ENCODE measurements at regions not wholly inside any gene's neighbourhood (a gene's known extent, or its start where the extent isn't known, plus 50 kb on each side); places are given as distances from the start of the nearest gene placed in this dataset.

DNA sequence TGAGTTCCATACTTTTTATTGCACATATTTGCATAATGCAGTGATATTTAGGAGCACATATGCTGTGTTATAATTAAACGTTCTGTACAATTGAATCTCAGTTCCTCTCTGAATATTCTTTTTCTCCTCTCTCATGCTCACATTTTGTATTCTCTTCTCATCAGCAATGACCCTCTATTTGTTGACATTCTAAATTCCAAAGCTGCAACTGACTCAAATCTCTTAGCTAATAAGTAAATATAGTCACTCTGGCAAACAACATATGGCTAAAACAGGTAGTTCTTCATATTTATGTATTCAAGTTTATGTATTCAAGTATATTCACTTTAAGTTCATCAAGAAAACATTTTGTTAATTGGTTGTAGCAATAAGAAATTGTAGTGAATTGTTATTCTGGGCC is 907.4 kb upstream of the VRK2 start:
- TF ChIP-seq, protein P1, sequence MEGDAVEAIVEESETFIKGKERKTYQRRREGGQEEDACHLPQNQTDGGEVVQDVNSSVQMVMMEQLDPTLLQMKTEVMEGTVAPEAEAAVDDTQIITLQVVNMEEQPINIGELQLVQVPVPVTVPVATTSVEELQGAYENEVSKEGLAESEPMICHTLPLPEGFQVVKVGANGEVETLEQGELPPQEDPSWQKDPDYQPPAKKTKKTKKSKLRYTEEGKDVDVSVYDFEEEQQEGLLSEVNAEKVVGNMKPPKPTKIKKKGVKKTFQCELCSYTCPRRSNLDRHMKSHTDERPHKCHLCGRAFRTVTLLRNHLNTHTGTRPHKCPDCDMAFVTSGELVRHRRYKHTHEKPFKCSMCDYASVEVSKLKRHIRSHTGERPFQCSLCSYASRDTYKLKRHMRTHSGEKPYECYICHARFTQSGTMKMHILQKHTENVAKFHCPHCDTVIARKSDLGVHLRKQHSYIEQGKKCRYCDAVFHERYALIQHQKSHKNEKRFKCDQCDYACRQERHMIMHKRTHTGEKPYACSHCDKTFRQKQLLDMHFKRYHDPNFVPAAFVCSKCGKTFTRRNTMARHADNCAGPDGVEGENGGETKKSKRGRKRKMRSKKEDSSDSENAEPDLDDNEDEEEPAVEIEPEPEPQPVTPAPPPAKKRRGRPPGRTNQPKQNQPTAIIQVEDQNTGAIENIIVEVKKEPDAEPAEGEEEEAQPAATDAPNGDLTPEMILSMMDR (conservative IDR thresholded peaks at IDR 0.05; ENCODE audit: low read length) = no peak
- TF ChIP-seq EZH2phosphoT487 (IDR thresholded peaks at IDR 0.05; ENCODE audit: borderline replicate concordance) = no peak
- Histone ChIP-seq H3F3A (ENCODE audit: low read depth) (no peaks in the 10 kb centered on the region), H3K4me1 (ENCODE audit: insufficient read depth, low read length, poor library complexity, severe bottlenecking) (no peaks in the 10 kb centered on the region), H3K4me2 (ENCODE audit: low read depth, low read length, poor library complexity, severe bottlenecking) (no peak overlapping the region), H3K9me3 (ENCODE audit: insufficient read depth, low read depth, low read length) (no peaks in the 10 kb centered on the region), H3K4me3 (ENCODE audit: low read length, poor library complexity, severe bottlenecking) (no peak overlapping the region), H3K27me3 (ENCODE audit: insufficient read depth, low read length, poor library complexity, severe bottlenecking) (no peaks in the 10 kb centered on the region), H3K79me2 (ENCODE audit: insufficient read depth, low read length) (no peaks in the 10 kb centered on the region), H2AFZ (ENCODE audit: low read length) (no peak overlapping the region), H4K20me1 (ENCODE audit: insufficient read depth, low read length, poor library complexity, severe bottlenecking) (no peaks in the 10 kb centered on the region), H3K9me2 (replicated peaks; ENCODE audit: low read depth, low read length) (no peaks in the 10 kb centered on the region), H3K36me3 (ENCODE audit: insufficient read depth, low read length) (no peaks in the 10 kb centered on the region), H3K9ac (ENCODE audit: low read depth, low read length, poor library complexity, severe bottlenecking) (no peak overlapping the region)

DNA sequence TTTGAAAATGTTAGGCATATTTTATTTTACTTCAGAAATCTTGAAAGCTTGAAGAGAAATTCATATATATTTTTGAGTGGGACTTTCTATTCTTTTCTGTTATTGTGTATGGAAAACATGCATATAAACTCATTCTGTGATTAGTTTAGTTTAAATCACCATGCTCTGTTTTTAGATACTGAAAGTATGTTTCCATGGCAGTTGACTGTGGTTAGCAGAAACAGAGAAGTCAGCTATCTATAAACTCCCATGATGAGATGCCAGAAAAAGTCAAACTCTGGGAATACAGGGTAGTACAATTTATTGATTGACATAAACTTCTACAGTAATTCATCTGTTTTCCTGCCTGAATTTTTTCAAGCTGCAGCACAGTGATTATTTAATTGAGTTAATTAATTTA is 905.3 kb upstream of the VRK2 start:
- TF ChIP-seq EZH2phosphoT487 (IDR thresholded peaks at IDR 0.05; ENCODE audit: borderline replicate concordance) = no peak
- TF ChIP-seq, protein P1 (conservative IDR thresholded peaks at IDR 0.05; ENCODE audit: low read length) = no peak
- H3K9me3 ChIP-seq (ENCODE audit: insufficient read depth, low read depth, low read length) = no peaks in the 10 kb centered on the region
- no peaks in the 10 kb centered on the region for H3F3A ChIP-seq (ENCODE audit: low read depth)
- H2AFZ ChIP-seq (ENCODE audit: low read length) = no peak overlapping the region
- no peaks in the 10 kb centered on the region for H3K9me2 ChIP-seq (replicated peaks; ENCODE audit: low read depth, low read length)
- no peaks in the 10 kb centered on the region for H3K36me3 ChIP-seq (ENCODE audit: insufficient read depth, low read length)
- H3K9ac ChIP-seq (ENCODE audit: low read depth, low read length, poor library complexity, severe bottlenecking) = no peak overlapping the region
- H3K4me3 ChIP-seq (ENCODE audit: low read length, poor library complexity, severe bottlenecking) = no peak overlapping the region
- H3K79me2 ChIP-seq (ENCODE audit: insufficient read depth, low read length) = no peaks in the 10 kb centered on the region
- no peaks in the 10 kb centered on the region for H3K27me3 ChIP-seq (ENCODE audit: insufficient read depth, low read length, poor library complexity, severe bottlenecking)
- H4K20me1 ChIP-seq (ENCODE audit: insufficient read depth, low read length, poor library complexity, severe bottlenecking) = no peaks in the 10 kb centered on the region
- H3K4me1 ChIP-seq (ENCODE audit: insufficient read depth, low read length, poor library complexity, severe bottlenecking) = no peaks in the 10 kb centered on the region
- H3K4me2 ChIP-seq (ENCODE audit: low read depth, low read length, poor library complexity, severe bottlenecking) = no peak overlapping the region

DNA sequence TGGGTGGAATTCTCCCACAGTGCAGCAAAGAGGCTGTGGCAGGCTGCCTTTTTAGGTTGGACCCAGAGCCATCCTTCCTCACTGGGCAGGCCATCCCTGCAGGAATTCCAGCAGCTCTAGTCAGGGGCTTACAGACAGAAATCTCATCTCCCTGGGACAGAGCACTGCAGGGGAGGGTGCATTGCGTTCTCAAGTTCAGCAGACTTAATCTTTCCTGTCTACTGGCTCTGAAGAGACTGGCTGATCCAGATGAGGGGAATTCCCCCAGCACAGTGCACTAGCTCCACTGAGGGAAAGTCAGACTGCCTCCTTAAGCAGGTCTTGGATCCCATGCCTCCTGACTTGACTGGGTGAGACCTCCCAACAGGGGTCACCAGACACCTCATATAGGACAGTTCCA is 899.7 kb upstream of the VRK2 start:
- H3F3A ChIP-seq (ENCODE audit: low read depth) = no peaks in the 10 kb centered on the region
- H3K4me1 ChIP-seq (ENCODE audit: insufficient read depth, low read length, poor library complexity, severe bottlenecking) = no peaks in the 10 kb centered on the region
- H3K79me2 ChIP-seq (ENCODE audit: insufficient read depth, low read length) = no peaks in the 10 kb centered on the region
- no peak for TF ChIP-seq EZH2phosphoT487 (IDR thresholded peaks at IDR 0.05; ENCODE audit: borderline replicate concordance)
- TF ChIP-seq, protein P1 (conservative IDR thresholded peaks at IDR 0.05; ENCODE audit: low read length) = no peak
- H4K20me1 ChIP-seq (ENCODE audit: insufficient read depth, low read length, poor library complexity, severe bottlenecking) = no peaks in the 10 kb centered on the region
- no peak overlapping the region for H3K9ac ChIP-seq (ENCODE audit: low read depth, low read length, poor library complexity, severe bottlenecking)
- H2AFZ ChIP-seq (ENCODE audit: low read length) = no peak overlapping the region
- H3K4me2 ChIP-seq (ENCODE audit: low read depth, low read length, poor library complexity, severe bottlenecking) = no peak overlapping the region
- H3K9me3 ChIP-seq (ENCODE audit: insufficient read depth, low read depth, low read length) = no peaks in the 10 kb centered on the region
- no peaks in the 10 kb centered on the region for H3K36me3 ChIP-seq (ENCODE audit: insufficient read depth, low read length)
- no peaks in the 10 kb centered on the region for H3K9me2 ChIP-seq (replicated peaks; ENCODE audit: low read depth, low read length)
- no peaks in the 10 kb centered on the region for H3K27me3 ChIP-seq (ENCODE audit: insufficient read depth, low read length, poor library complexity, severe bottlenecking)
- H3K4me3 ChIP-seq (ENCODE audit: low read length, poor library complexity, severe bottlenecking) = no peak overlapping the region
